Liver (tissue), 3 donors: ENCODE measurements at regions not wholly inside any gene's neighbourhood (a gene's known extent, or its start where the extent isn't known, plus 50 kb on each side); places are given as distances from the start of the nearest gene placed in this dataset.

ENCODE experiments used
- EGR1 ChIP-seq, 2 donors: IDR thresholded peaks; 2 replicates each; pipeline ENCODE4 v1.6.1; 2016 to 2018; ENCODE audit warnings: antibody characterized with exemption in 2 of 2, low read depth in 2 of 2
- FOXA1 ChIP-seq: IDR thresholded peaks from 2 replicates; pipeline ENCODE4 v1.6.1; 2016; ENCODE audit warnings: antibody characterized with exemption
- JUND ChIP-seq, 2 donors: IDR thresholded peaks; 2 replicates each; pipeline ENCODE4 v1.6.1; 2016; ENCODE audit warnings: antibody characterized with exemption in 2 of 2
- RAD21 ChIP-seq, 2 donors: IDR thresholded peaks; 2 replicates each; pipeline ENCODE4 v1.6.1; 2016; ENCODE audit warnings: antibody characterized with exemption in 2 of 2, mild to moderate bottlenecking in 2 of 2
- REST ChIP-seq: IDR thresholded peaks from 2 replicates; pipeline ENCODE4 v1.6.1; 2016; ENCODE audit warnings: antibody characterized with exemption, mild to moderate bottlenecking
- RXRA ChIP-seq, 2 donors: IDR thresholded peaks; 2 replicates each; pipeline ENCODE4 v1.6.1; 2017 to 2018; ENCODE audit warnings: antibody characterized with exemption in 2 of 2, mild to moderate bottlenecking in 1 of 2
- SP1 ChIP-seq: IDR thresholded peaks from 2 replicates; pipeline ENCODE4 v1.6.1; 2018; ENCODE audit warnings: antibody characterized with exemption, mild to moderate bottlenecking
- YY1 ChIP-seq: IDR thresholded peaks from 2 replicates; pipeline ENCODE4 v1.6.1; 2016; ENCODE audit warnings: antibody characterized with exemption, mild to moderate bottlenecking
- ZBTB33 ChIP-seq: IDR thresholded peaks from 2 replicates; pipeline ENCODE4 v1.6.1; 2016; ENCODE audit warnings: antibody characterized with exemption
- TF ChIP-seq, protein P1 (sequence below): fragments of 150-350 bp; IDR thresholded peaks from 2 replicates; pipeline ENCODE4 v1.5.1; 2017; ENCODE audit warnings: improper control_type of control experiment, low read depth, low read length; ENCODE audit not compliant: missing input control
- TF ChIP-seq, protein P2 (sequence below): IDR thresholded peaks from 2 replicates; pipeline ENCODE4 v1.6.1; 2016; ENCODE audit warnings: antibody characterized with exemption
- donor health status: healthy.
- donor health status: healthy.

GRCh38 chr5:174816858-174817257, 92.5 kb downstream of the MSX2 start:
- TF ChIP-seq RAD21 (IDR thresholded peaks at IDR 0.05): no peak
- TF ChIP-seq, protein P1, sequence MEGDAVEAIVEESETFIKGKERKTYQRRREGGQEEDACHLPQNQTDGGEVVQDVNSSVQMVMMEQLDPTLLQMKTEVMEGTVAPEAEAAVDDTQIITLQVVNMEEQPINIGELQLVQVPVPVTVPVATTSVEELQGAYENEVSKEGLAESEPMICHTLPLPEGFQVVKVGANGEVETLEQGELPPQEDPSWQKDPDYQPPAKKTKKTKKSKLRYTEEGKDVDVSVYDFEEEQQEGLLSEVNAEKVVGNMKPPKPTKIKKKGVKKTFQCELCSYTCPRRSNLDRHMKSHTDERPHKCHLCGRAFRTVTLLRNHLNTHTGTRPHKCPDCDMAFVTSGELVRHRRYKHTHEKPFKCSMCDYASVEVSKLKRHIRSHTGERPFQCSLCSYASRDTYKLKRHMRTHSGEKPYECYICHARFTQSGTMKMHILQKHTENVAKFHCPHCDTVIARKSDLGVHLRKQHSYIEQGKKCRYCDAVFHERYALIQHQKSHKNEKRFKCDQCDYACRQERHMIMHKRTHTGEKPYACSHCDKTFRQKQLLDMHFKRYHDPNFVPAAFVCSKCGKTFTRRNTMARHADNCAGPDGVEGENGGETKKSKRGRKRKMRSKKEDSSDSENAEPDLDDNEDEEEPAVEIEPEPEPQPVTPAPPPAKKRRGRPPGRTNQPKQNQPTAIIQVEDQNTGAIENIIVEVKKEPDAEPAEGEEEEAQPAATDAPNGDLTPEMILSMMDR: peak; percentile 5
- TF ChIP-seq JUND (IDR thresholded peaks at IDR 0.05): no peak
- no peak for TF ChIP-seq SP1
- TF ChIP-seq YY1: no peak
- TF ChIP-seq RXRA (IDR thresholded peaks at IDR 0.05): no peak
- TF ChIP-seq, protein P2, sequence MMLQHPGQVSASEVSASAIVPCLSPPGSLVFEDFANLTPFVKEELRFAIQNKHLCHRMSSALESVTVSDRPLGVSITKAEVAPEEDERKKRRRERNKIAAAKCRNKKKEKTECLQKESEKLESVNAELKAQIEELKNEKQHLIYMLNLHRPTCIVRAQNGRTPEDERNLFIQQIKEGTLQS: no peak
- TF ChIP-seq FOXA1: no peak
- no peak for TF ChIP-seq ZBTB33
- TF ChIP-seq REST: no peak
- TF ChIP-seq EGR1 (IDR thresholded peaks at IDR 0.05; ENCODE audit: low read depth in 2 of 2): no peak
